ENCODE measurements at regions not wholly inside any gene's neighbourhood (a gene's known extent, or its start where the extent isn't known, plus 50 kb on each side); places are given as distances from the start of the nearest gene placed in this dataset.

DNA sequence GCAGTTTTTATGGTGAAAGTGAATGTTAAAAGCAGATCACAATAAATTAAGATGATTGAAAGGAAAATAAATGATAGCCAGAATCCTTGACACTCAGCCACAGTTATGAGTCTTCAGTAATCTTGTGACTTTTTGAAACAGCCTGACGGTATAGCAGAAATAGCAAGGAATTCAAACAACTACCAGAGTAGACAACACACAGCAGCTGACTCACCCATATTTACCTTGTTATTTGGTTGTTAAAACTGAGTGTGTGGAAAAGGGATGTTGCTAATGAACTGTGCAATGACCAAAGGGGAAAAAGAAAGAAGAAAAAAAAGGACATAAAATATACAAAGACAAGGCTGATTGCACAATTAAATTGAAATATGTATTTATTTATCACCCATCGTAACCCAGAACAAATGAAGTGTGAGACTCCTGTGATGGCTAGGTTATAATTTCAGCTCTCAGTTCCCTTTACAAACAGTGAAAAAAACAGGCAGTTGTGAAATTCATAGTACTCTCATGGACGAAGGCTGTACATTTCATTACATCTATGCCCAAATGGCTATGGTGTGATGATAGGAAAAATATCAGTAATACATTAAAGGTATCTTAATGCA is 1023.0 kb upstream of the SORCS1 start:
- Histone ChIP-seq H4K20me1 (ENCODE audit: control insufficient read depth, extremely low read depth, insufficient read depth, low read length) (no peaks in the 10 kb centered on the region), H3K4me2 (ENCODE audit: extremely low read depth, insufficient read depth, low read length) (no peak overlapping the region), H3K27me3 (ENCODE audit: control insufficient read depth, insufficient read depth, low read length) (no peaks in the 10 kb centered on the region), H3K36me3 (ENCODE audit: control insufficient read depth, insufficient read depth, low read length) (no peaks in the 10 kb centered on the region), H3K4me1 (ENCODE audit: control insufficient read depth, extremely low read depth, insufficient read depth, low read length) (no peaks in the 10 kb centered on the region), H2AFZ (ENCODE audit: low read length) (no peak overlapping the region), H3K9me3 (ENCODE audit: control insufficient read depth, insufficient read depth, low read depth, low read length) (no peaks in the 10 kb centered on the region), H3K27ac (ENCODE audit: insufficient read depth, low read length) (no peak overlapping the region), H3K9ac (ENCODE audit: insufficient read depth, low read length) (no peak overlapping the region), H3K79me2 (ENCODE audit: control insufficient read depth, insufficient read depth, low read length) (no peaks in the 10 kb centered on the region), H3K4me3 (replicated peaks in 1 of 4; ENCODE audit: control extremely low read depth in 1 of 4, insufficient read depth in 1 of 4, low read depth in 3 of 4, low read length in 4 of 4) (no peak overlapping the region)
- TF ChIP-seq, protein P1, sequence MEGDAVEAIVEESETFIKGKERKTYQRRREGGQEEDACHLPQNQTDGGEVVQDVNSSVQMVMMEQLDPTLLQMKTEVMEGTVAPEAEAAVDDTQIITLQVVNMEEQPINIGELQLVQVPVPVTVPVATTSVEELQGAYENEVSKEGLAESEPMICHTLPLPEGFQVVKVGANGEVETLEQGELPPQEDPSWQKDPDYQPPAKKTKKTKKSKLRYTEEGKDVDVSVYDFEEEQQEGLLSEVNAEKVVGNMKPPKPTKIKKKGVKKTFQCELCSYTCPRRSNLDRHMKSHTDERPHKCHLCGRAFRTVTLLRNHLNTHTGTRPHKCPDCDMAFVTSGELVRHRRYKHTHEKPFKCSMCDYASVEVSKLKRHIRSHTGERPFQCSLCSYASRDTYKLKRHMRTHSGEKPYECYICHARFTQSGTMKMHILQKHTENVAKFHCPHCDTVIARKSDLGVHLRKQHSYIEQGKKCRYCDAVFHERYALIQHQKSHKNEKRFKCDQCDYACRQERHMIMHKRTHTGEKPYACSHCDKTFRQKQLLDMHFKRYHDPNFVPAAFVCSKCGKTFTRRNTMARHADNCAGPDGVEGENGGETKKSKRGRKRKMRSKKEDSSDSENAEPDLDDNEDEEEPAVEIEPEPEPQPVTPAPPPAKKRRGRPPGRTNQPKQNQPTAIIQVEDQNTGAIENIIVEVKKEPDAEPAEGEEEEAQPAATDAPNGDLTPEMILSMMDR (conservative IDR thresholded peaks at IDR 0.05 in 1 of 2, IDR thresholded peaks at IDR 0.05 in 1 of 2; ENCODE audit: low read depth in 1 of 2, low read length in 2 of 2): no peak
- TF ChIP-seq EZH2 (IDR thresholded peaks at IDR 0.05; ENCODE audit: low read length, missing control alignments): no peak
- DNase-seq (ENCODE audit: low read depth in 2 of 2): no peak

DNA sequence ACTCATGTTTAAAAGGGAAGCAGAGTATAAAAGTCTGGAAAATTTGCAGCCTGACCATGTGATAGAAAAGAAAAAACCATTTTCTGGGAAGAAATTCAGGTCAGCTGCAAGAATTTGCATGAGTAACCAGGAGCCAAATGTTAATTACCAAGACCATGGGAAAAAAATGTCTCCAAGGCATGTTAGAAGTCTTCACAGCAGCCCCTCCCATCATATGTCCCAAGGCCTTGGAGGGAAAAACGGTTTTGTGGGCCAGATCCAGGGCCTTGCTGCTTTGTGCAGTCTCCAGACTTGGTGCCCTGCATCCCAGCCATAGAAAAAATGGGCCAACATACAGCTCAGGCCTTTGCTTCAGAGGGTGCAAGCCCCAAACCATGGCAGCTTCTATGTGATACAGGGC is 1019.6 kb upstream of the SORCS1 start:
- Histone ChIP-seq H3K4me1 (ENCODE audit: control insufficient read depth, extremely low read depth, insufficient read depth, low read length) (no peaks in the 10 kb centered on the region), H3K27me3 (ENCODE audit: control insufficient read depth, insufficient read depth, low read length) (no peaks in the 10 kb centered on the region), H3K4me2 (ENCODE audit: extremely low read depth, insufficient read depth, low read length) (no peak overlapping the region), H3K9ac (ENCODE audit: insufficient read depth, low read length) (no peak overlapping the region), H3K36me3 (ENCODE audit: control insufficient read depth, insufficient read depth, low read length) (no peaks in the 10 kb centered on the region), H2AFZ (ENCODE audit: low read length) (no peak overlapping the region), H4K20me1 (ENCODE audit: control insufficient read depth, extremely low read depth, insufficient read depth, low read length) (no peaks in the 10 kb centered on the region), H3K9me3 (ENCODE audit: control insufficient read depth, insufficient read depth, low read depth, low read length) (no peaks in the 10 kb centered on the region), H3K4me3 (replicated peaks in 1 of 4; ENCODE audit: control extremely low read depth in 1 of 4, insufficient read depth in 1 of 4, low read depth in 3 of 4, low read length in 4 of 4) (no peak overlapping the region), H3K27ac (ENCODE audit: insufficient read depth, low read length) (no peak overlapping the region), H3K79me2 (ENCODE audit: control insufficient read depth, insufficient read depth, low read length) (no peaks in the 10 kb centered on the region)
- TF ChIP-seq, protein P1 (conservative IDR thresholded peaks at IDR 0.05 in 1 of 2, IDR thresholded peaks at IDR 0.05 in 1 of 2; ENCODE audit: low read depth in 1 of 2, low read length in 2 of 2): no peak
- TF ChIP-seq EZH2 (IDR thresholded peaks at IDR 0.05; ENCODE audit: low read length, missing control alignments): no peak
- no peak for DNase-seq (ENCODE audit: low read depth in 2 of 2)

DNA sequence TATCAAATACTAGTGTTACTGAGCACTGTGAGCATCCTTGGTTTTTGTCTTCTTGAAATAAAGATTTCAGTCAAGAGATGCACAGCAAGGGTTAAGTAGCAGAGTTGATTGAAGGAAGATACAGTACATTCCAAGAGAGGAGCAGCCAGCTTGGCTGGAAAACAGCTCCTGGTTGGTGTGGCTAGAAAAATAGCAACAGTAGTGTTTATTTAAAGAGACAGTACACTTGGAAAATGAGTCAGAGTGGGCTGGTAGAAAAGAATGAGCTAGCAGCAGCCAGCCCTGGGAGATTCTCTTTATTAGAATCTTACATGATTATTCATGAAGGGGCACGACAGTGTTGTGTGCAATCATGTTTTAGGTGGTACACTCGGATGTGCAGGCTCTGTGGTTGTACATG is 1016.4 kb upstream of the SORCS1 start:
- H3K4me3 ChIP-seq (replicated peaks in 1 of 4; ENCODE audit: control extremely low read depth in 1 of 4, insufficient read depth in 1 of 4, low read depth in 3 of 4, low read length in 4 of 4): no peak overlapping the region
- no peaks in the 10 kb centered on the region for H3K4me1 ChIP-seq (ENCODE audit: control insufficient read depth, extremely low read depth, insufficient read depth, low read length)
- DNase-seq (ENCODE audit: low read depth in 2 of 2): peak in 1 of 2 donors; percentile 8
- no peaks in the 10 kb centered on the region for H3K27me3 ChIP-seq (ENCODE audit: control insufficient read depth, insufficient read depth, low read length)
- H2AFZ ChIP-seq (ENCODE audit: low read length): no peak overlapping the region
- H3K27ac ChIP-seq (ENCODE audit: insufficient read depth, low read length): no peak overlapping the region
- no peaks in the 10 kb centered on the region for H4K20me1 ChIP-seq (ENCODE audit: control insufficient read depth, extremely low read depth, insufficient read depth, low read length)
- no peaks in the 10 kb centered on the region for H3K79me2 ChIP-seq (ENCODE audit: control insufficient read depth, insufficient read depth, low read length)
- H3K9me3 ChIP-seq (ENCODE audit: control insufficient read depth, insufficient read depth, low read depth, low read length): no peaks in the 10 kb centered on the region
- no peak overlapping the region for H3K9ac ChIP-seq (ENCODE audit: insufficient read depth, low read length)
- TF ChIP-seq, protein P1 (conservative IDR thresholded peaks at IDR 0.05 in 1 of 2, IDR thresholded peaks at IDR 0.05 in 1 of 2; ENCODE audit: low read depth in 1 of 2, low read length in 2 of 2): no peak
- TF ChIP-seq EZH2 (IDR thresholded peaks at IDR 0.05; ENCODE audit: low read length, missing control alignments): no peak
- H3K4me2 ChIP-seq (ENCODE audit: extremely low read depth, insufficient read depth, low read length): no peak overlapping the region
- no peaks in the 10 kb centered on the region for H3K36me3 ChIP-seq (ENCODE audit: control insufficient read depth, insufficient read depth, low read length)

Data from fibroblast of lung (primary cell).